Hematopoietic multipotent progenitor cell treated with erythropoietin and hydrocortisone succinate and interleukin-3 and kit ligand, for 8 days (in vitro differentiated cells): ENCODE measurements at regions not wholly inside any gene's neighbourhood (a gene's known extent, or its start where the extent isn't known, plus 50 kb on each side); places are given as distances from the start of the nearest gene placed in this dataset.
"Not testable (repeated sequence)": the region's sequence is repeated elsewhere in the genome, so short reads cannot be mapped to it uniquely, and the experiment has no call there.

ENCODE experiments used
- DNase-seq: peaks from one replicate; pipeline ENCODE4 v3.0.0-alpha.2; 2015

DNA sequence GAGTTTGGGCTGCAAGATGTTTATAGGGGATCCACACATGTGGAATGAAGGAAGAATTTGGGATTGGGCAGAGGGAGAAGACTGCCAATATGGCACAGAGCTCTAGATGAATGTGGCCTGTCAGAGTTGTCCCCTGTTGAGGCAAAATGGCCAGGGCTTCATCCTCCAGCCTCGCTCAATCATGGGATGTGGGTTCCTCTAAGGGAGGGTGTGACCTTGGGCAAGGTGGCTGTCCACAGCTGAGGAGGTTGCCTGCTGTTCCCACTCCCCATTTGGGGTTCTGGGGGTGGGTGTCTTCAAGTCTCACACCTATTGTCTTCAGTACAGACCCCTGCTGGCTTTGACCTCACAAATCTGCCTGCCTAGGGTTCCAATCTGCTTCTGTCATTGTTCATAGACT is 121.6 kb upstream of the FAM204A start:
- DNase-seq = no peak

- no peak for DNase-seq
These were observed 120.3 kb upstream of the FAM204A start for GRCh38 chr10:118462401-118462800.

- peak; percentile 54 for DNase-seq
These were observed 117.6 kb upstream of the FAM204A start for GRCh38 chr10:118459642-118460193.

GRCh38 chr10:118458957-118459641 is 117.0 kb upstream of the FAM204A start:
- no peak for DNase-seq

- no peak for DNase-seq
These were observed 115.8 kb upstream of the FAM204A start for GRCh38 chr10:118457824-118458428.

- DNase-seq = no peak
These were observed 113.1 kb upstream of the FAM204A start for GRCh38 chr10:118455181-118455695.

DNA sequence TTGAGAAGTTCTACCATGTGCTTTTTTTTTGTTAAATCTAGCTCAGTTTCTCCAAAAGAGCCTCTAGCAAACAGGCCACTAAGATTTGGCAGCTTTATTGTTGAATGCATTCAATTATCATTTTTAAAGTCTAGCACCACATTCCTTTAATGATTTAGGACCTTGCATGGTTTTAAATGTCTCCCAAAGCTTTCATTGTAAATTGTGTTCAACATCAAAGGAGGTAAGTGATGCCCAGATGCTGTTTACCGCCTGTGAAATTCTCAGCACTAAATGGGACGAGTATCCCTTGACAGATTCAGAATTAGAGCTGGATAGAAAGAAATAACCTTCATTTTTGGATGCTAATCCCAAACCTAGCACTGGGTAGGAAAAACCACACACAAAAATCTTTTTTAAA is 112.1 kb upstream of the FAM204A start:
- no peak for DNase-seq

DNA sequence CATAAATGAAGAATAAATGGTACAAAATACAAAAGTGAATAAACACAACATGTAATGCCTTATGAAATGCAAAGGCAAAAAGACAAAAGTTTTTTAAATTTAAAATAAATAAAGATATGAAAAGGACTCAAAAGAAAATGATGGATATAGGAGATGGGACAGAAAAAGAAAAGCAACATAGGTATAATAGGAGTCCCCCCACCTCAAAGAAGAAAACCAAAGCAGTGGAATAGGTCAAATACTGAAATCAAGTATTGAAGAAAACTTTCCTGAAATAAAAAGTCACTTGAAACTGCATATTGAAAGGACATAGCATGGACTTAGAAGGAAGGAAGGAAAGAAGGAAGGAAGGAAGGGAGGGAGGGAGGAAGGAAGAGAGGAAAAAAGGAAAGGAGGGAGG is 110.0 kb upstream of the FAM204A start:
- no peak for DNase-seq

- no peak for DNase-seq
These were observed 107.4 kb upstream of the FAM204A start for GRCh38 chr10:118449521-118449920.

DNA sequence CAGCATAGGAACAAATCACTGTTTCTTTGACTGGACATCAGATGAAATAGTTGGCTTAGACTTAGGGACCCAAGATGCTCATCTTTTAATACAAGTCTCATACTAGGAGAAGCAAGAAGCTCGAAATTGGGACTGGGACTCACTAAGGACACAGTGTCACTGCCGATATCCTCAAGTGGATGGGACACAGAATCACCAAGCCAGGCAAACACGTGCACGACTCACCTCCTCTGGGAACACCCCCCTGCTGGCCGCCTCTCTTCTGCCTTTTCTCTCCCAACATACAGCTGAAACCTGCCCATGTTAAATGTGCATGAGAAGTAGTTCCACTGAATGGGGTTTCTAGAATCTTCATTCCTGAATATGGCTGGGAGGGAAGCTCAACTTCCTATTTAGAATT is 106.6 kb upstream of the FAM204A start:
- no peak for DNase-seq

- no peak for DNase-seq
These were observed 105.5 kb upstream of the FAM204A start for GRCh38 chr10:118447478-118448270.

DNA sequence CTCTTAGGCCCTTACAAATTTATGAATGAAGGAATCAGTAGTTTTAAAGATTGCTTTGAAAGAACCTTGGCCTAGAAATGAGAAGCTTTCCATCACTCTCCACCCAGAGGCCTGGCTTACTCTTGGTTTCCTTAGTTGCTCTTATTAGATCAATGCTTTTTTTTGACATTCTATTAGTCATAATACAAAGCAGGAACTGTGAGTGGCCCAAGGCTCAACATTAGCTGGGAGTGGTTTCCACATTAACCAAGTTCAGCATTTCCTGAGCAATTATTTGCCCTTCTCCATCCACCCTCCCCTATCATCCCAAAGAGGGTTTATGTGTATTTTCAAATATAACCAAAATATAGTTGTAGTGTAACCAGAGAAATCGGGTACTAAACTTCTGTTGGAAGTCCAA is 103.4 kb upstream of the FAM204A start:
- no peak for DNase-seq

DNA sequence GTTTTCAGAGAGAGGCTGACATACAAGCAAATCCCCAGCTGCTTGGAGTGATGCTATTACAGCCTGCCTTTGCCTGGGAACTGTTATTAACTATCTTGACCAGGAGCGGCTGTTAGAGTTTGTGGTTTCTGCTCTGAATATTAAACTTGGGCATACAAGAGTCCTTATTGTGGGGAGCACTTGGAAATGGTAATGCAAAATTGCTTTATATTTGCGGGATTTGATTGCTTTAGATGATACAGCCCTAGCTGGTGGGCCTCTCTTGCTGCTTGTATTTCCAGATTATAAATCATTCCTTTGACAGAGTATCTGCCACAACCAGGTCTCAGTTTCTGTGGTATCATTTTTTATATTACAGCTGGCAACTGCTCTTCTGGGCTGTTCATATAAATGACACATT is 101.9 kb upstream of the FAM204A start:
- no peak for DNase-seq

- no peak for DNase-seq
These were observed 99.9 kb upstream of the FAM204A start for GRCh38 chr10:118442032-118442431.

DNA sequence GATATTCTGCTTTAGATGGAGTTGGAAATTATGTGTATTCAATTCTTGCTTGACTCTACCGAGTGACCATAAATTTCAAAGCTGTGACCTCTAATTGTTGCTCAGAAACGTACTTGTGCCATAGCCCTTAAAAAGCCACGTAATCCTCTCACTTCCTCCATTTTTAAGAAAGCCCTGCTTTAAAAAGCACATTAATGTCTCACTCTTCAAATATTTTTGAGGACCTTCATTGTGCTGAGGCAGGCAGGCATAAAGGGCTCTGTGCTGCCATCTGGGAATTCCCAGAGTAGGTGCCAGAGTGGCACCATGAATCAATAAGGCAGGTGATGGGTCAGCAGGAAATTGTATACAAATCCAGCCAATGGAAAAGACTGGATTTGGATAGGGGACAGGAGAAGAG is 97.7 kb upstream of the FAM204A start:
- no peak for DNase-seq

GRCh38 chr10:118436742-118437141 is 94.6 kb upstream of the FAM204A start:
- no peak for DNase-seq

GRCh38 chr10:118430190-118430589 is 88.1 kb upstream of the FAM204A start:
- DNase-seq = no peak

DNA sequence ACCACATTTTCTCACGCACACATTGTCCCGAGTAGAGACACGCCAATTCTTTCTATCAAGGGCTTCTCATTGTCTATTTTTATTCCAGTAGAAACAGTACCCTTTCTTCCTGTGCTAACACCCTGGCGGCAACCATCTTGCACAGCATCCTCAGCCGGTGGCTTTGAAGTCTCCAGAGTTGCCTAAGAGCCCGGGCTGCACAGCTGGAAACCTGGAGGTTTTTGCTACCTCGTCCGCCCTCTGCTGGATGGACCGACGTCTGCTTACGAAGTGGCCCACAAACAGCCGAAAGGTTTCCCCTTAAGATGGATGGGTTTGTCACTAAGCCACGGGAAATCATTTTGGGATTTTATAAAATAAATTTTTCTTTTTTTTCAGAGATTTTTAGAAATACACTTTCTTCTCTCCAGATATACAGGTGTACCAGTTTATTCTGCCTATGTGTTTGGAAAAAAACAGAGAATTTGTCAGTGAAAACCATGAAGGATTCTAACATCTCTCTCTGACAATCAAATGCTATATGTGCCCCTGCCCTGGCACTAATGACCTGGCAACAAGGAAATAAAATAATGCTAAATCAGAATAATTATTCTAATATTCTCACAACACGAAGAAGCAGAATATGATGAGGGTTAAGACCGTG is 81.8 kb upstream of the FAM204A start:
- peak; percentile 68 for DNase-seq

GRCh38 chr10:118422241-118422640 is 80.1 kb upstream of the FAM204A start:
- no peak for DNase-seq

- DNase-seq = not testable (repeated sequence)
These were observed 77.9 kb upstream of the FAM204A start for GRCh38 chr10:118420049-118420448.

DNA sequence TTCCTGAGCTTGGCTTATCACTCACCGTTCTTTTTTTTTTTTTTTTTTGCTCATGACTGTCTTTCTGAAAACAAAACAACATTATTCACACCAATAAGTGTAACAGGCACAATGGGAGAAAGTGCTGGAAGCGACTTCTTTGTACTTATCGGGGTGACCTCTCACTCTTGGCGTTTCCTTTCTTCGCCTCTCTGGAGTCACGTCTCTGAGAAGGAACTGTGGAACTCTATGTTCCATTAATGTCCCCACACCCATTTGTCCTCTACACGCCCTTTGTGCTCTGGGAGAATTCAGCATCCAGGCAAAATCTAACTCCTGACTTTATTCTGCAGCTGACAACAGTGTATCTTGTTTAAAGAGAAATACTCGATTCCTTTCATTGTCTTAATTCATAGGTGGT is 70.8 kb upstream of the FAM204A start:
- no peak for DNase-seq

DNA sequence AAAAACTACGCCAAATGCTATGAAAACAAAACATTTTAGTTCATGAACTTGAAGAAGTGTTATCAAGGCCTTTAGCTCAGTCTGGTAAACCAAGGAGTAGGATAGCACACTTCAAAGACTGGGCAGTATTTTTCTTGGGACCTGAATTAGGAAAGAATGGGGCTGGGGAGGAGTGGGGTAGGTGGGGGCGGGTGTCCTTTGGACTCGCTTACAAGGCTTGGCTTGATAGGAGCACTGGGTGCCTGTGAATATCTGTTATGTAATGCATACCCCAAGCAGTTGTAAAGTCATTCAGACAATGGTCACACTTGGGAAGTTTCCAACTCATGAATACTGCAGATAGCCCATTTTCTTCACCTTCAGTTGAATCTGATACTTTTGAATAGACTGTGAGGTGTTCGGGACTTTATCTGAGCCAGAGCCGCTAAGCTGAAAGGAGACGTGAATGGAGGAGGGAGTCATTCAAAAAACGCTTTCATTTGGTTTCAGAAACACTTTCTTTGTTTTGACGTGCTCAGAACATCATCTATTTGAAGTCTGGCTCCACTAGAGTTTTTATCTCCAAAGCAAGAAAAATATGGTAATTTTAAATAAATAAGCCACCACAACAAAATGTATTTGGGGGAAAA is 70.1 kb upstream of the FAM204A start:
- DNase-seq = no peak

- DNase-seq = no peak
These were observed 67.2 kb upstream of the FAM204A start for GRCh38 chr10:118409295-118409694.
